ENCODE measurements at regions not wholly inside any gene's neighbourhood (a gene's known extent, or its start where the extent isn't known, plus 50 kb on each side); places are given as distances from the start of the nearest gene placed in this dataset.

GRCh38 chr2:7845332-7845731 is 836.5 kb upstream of the ID2 start:
- Histone ChIP-seq H3K36me3 (ENCODE audit: control insufficient read depth, insufficient read depth, low read length) (no peaks in the 10 kb centered on the region), H3K27ac (ENCODE audit: low read length) (no peak overlapping the region), H3K4me3 (ENCODE audit: low read length) (no peak overlapping the region), H3K9me3 (ENCODE audit: control insufficient read depth, insufficient read depth, low read length) (no peaks in the 10 kb centered on the region), H3K4me1 (ENCODE audit: control insufficient read depth, insufficient read depth, low read length) (no peaks in the 10 kb centered on the region), H3K27me3 (ENCODE audit: control insufficient read depth, insufficient read depth, low read length) (no peaks in the 10 kb centered on the region)
- no CpG with 5 or more reads among the region's 2 CpGs for WGBS (ENCODE audit: insufficient coverage, insufficient read length)
- no peak for DNase-seq (ENCODE audit: low read depth, low spot score)

- DNase-seq (ENCODE audit: low read depth, low spot score) = no peak
- no peaks in the 10 kb centered on the region for H3K36me3 ChIP-seq (ENCODE audit: control insufficient read depth, insufficient read depth, low read length)
- no peak overlapping the region for H3K27ac ChIP-seq (ENCODE audit: low read length)
- H3K27me3 ChIP-seq (ENCODE audit: control insufficient read depth, insufficient read depth, low read length) = no peaks in the 10 kb centered on the region
- H3K4me3 ChIP-seq (ENCODE audit: low read length) = no peak overlapping the region
- no CpG with 5 or more reads among the region's 5 CpGs for WGBS (ENCODE audit: insufficient coverage, insufficient read length)
- H3K4me1 ChIP-seq (ENCODE audit: control insufficient read depth, insufficient read depth, low read length) = no peaks in the 10 kb centered on the region
- H3K9me3 ChIP-seq (ENCODE audit: control insufficient read depth, insufficient read depth, low read length) = no peaks in the 10 kb centered on the region
Observed at GRCh38 chr2:7846607-7847006, 835.2 kb upstream of the ID2 start.

- no CpG with 5 or more reads among the region's 4 CpGs for WGBS (ENCODE audit: insufficient coverage, insufficient read length)
- Histone ChIP-seq H3K4me3 (ENCODE audit: low read length) (no peak overlapping the region), H3K4me1 (ENCODE audit: control insufficient read depth, insufficient read depth, low read length) (no peaks in the 10 kb centered on the region), H3K9me3 (ENCODE audit: control insufficient read depth, insufficient read depth, low read length) (no peaks in the 10 kb centered on the region), H3K36me3 (ENCODE audit: control insufficient read depth, insufficient read depth, low read length) (no peaks in the 10 kb centered on the region), H3K27me3 (ENCODE audit: control insufficient read depth, insufficient read depth, low read length) (no peaks in the 10 kb centered on the region), H3K27ac (ENCODE audit: low read length) (no peak overlapping the region)
- no peak for DNase-seq (ENCODE audit: low read depth, low spot score)
Observed at GRCh38 chr2:7847321-7847720, 834.5 kb upstream of the ID2 start.

- H3K9me3 ChIP-seq (ENCODE audit: control insufficient read depth, insufficient read depth, low read length) = no peaks in the 10 kb centered on the region
- no peak overlapping the region for H3K4me3 ChIP-seq (ENCODE audit: low read length)
- DNase-seq (ENCODE audit: low read depth, low spot score) = no peak
- H3K27me3 ChIP-seq (ENCODE audit: control insufficient read depth, insufficient read depth, low read length) = no peaks in the 10 kb centered on the region
- WGBS (ENCODE audit: insufficient coverage, insufficient read length) = no CpG with 5 or more reads among the region's 1 CpG
- no peaks in the 10 kb centered on the region for H3K36me3 ChIP-seq (ENCODE audit: control insufficient read depth, insufficient read depth, low read length)
- no peaks in the 10 kb centered on the region for H3K4me1 ChIP-seq (ENCODE audit: control insufficient read depth, insufficient read depth, low read length)
- H3K27ac ChIP-seq (ENCODE audit: low read length) = no peak overlapping the region
Observed at GRCh38 chr2:7849027-7849426, 832.8 kb upstream of the ID2 start.

GRCh38 chr2:7849531-7849930 is 832.3 kb upstream of the ID2 start:
- Histone ChIP-seq H3K36me3 (ENCODE audit: control insufficient read depth, insufficient read depth, low read length) (no peaks in the 10 kb centered on the region), H3K27me3 (ENCODE audit: control insufficient read depth, insufficient read depth, low read length) (no peaks in the 10 kb centered on the region), H3K9me3 (ENCODE audit: control insufficient read depth, insufficient read depth, low read length) (no peaks in the 10 kb centered on the region), H3K27ac (ENCODE audit: low read length) (no peak overlapping the region), H3K4me3 (ENCODE audit: low read length) (no peak overlapping the region), H3K4me1 (ENCODE audit: control insufficient read depth, insufficient read depth, low read length) (no peaks in the 10 kb centered on the region)
- no peak for DNase-seq (ENCODE audit: low read depth, low spot score)
- no CpG with 5 or more reads among the region's 5 CpGs for WGBS (ENCODE audit: insufficient coverage, insufficient read length)

- Histone ChIP-seq H3K27me3 (ENCODE audit: control insufficient read depth, insufficient read depth, low read length) (no peaks in the 10 kb centered on the region), H3K9me3 (ENCODE audit: control insufficient read depth, insufficient read depth, low read length) (no peaks in the 10 kb centered on the region), H3K4me1 (ENCODE audit: control insufficient read depth, insufficient read depth, low read length) (no peaks in the 10 kb centered on the region; the same call in 1 of the 2 replicates), H3K4me3 (ENCODE audit: low read length) (no peak overlapping the region), H3K36me3 (ENCODE audit: control insufficient read depth, insufficient read depth, low read length) (no peaks in the 10 kb centered on the region), H3K27ac (ENCODE audit: low read length) (no peak overlapping the region)
- DNase-seq (ENCODE audit: low read depth, low spot score) = no peak
- WGBS (ENCODE audit: insufficient coverage, insufficient read length) = no CpG with 5 or more reads among the region's 2 CpGs
Observed at GRCh38 chr2:7852546-7852945, 829.3 kb upstream of the ID2 start.

GRCh38 chr2:7857904-7858303 is 824.0 kb upstream of the ID2 start:
- no peak for DNase-seq (ENCODE audit: low read depth, low spot score)
- WGBS (ENCODE audit: insufficient coverage, insufficient read length) = no CpG with 5 or more reads among the region's 1 CpG
- no peak overlapping the region for H3K27ac ChIP-seq (ENCODE audit: low read length)
- no peaks in the 10 kb centered on the region for H3K27me3 ChIP-seq (ENCODE audit: control insufficient read depth, insufficient read depth, low read length)
- H3K4me1 ChIP-seq (ENCODE audit: control insufficient read depth, insufficient read depth, low read length) = peaks cover 1% of the 10 kb centered on the region; the same call in 1 of the 2 replicates
- H3K36me3 ChIP-seq (ENCODE audit: control insufficient read depth, insufficient read depth, low read length) = no peaks in the 10 kb centered on the region
- H3K4me3 ChIP-seq (ENCODE audit: low read length) = no peak overlapping the region
- H3K9me3 ChIP-seq (ENCODE audit: control insufficient read depth, insufficient read depth, low read length) = no peaks in the 10 kb centered on the region

- Histone ChIP-seq H3K4me1 (ENCODE audit: control insufficient read depth, insufficient read depth, low read length) (peaks cover 1% of the 10 kb centered on the region; the same call in 1 of the 2 replicates), H3K9me3 (ENCODE audit: control insufficient read depth, insufficient read depth, low read length) (no peaks in the 10 kb centered on the region), H3K27ac (ENCODE audit: low read length) (no peak overlapping the region), H3K4me3 (ENCODE audit: low read length) (no peak overlapping the region), H3K27me3 (ENCODE audit: control insufficient read depth, insufficient read depth, low read length) (no peaks in the 10 kb centered on the region), H3K36me3 (ENCODE audit: control insufficient read depth, insufficient read depth, low read length) (no peaks in the 10 kb centered on the region)
- no peak for DNase-seq (ENCODE audit: low read depth, low spot score)
- no CpG with 5 or more reads among the region's 2 CpGs for WGBS (ENCODE audit: insufficient coverage, insufficient read length)
Observed at GRCh38 chr2:7858624-7859023, 823.2 kb upstream of the ID2 start.

- Histone ChIP-seq H3K36me3 (ENCODE audit: control insufficient read depth, insufficient read depth, low read length) (no peaks in the 10 kb centered on the region), H3K27me3 (ENCODE audit: control insufficient read depth, insufficient read depth, low read length) (no peaks in the 10 kb centered on the region), H3K4me3 (ENCODE audit: low read length) (no peak overlapping the region), H3K9me3 (ENCODE audit: control insufficient read depth, insufficient read depth, low read length) (no peaks in the 10 kb centered on the region), H3K27ac (ENCODE audit: low read length) (no peak overlapping the region), H3K4me1 (ENCODE audit: control insufficient read depth, insufficient read depth, low read length) (peaks cover 1% of the 10 kb centered on the region; the same call in 1 of the 2 replicates)
- no peak for DNase-seq (ENCODE audit: low read depth, low spot score)
- WGBS (ENCODE audit: insufficient coverage, insufficient read length) = no CpG with 5 or more reads among the region's 2 CpGs
Observed at GRCh38 chr2:7860693-7861092, 821.2 kb upstream of the ID2 start.

- Histone ChIP-seq H3K4me1 (ENCODE audit: control insufficient read depth, insufficient read depth, low read length) (peaks cover 1% of the 10 kb centered on the region; the same call in 1 of the 2 replicates), H3K9me3 (ENCODE audit: control insufficient read depth, insufficient read depth, low read length) (no peaks in the 10 kb centered on the region), H3K4me3 (ENCODE audit: low read length) (no peak overlapping the region), H3K27ac (ENCODE audit: low read length) (no peak overlapping the region), H3K36me3 (ENCODE audit: control insufficient read depth, insufficient read depth, low read length) (no peaks in the 10 kb centered on the region), H3K27me3 (ENCODE audit: control insufficient read depth, insufficient read depth, low read length) (no peaks in the 10 kb centered on the region)
- DNase-seq (ENCODE audit: low read depth, low spot score) = no peak
- WGBS (ENCODE audit: insufficient coverage, insufficient read length) = no CpG with 5 or more reads among the region's 8 CpGs
Observed at GRCh38 chr2:7861910-7862702, 819.8 kb upstream of the ID2 start.

- H3K4me1 ChIP-seq (ENCODE audit: control insufficient read depth, insufficient read depth, low read length) = peaks cover under 1% of the 10 kb centered on the region; the same call in 1 of the 2 replicates
- H3K4me3 ChIP-seq (ENCODE audit: low read length) = no peak overlapping the region
- no CpG with 5 or more reads among the region's 3 CpGs for WGBS (ENCODE audit: insufficient coverage, insufficient read length)
- H3K36me3 ChIP-seq (ENCODE audit: control insufficient read depth, insufficient read depth, low read length) = no peaks in the 10 kb centered on the region; the same call in 1 of the 2 replicates
- H3K27me3 ChIP-seq (ENCODE audit: control insufficient read depth, insufficient read depth, low read length) = no peaks in the 10 kb centered on the region
- no peak overlapping the region for H3K27ac ChIP-seq (ENCODE audit: low read length)
- DNase-seq (ENCODE audit: low read depth, low spot score) = no peak
- H3K9me3 ChIP-seq (ENCODE audit: control insufficient read depth, insufficient read depth, low read length) = no peaks in the 10 kb centered on the region
Observed at GRCh38 chr2:7866104-7866503, 815.8 kb upstream of the ID2 start.

Measured in iPS DF 6.9 (cell line).